GM13977 (cell line): ENCODE measurements at regions not wholly inside any gene's neighbourhood (a gene's known extent, or its start where the extent isn't known, plus 50 kb on each side); places are given as distances from the start of the nearest gene placed in this dataset.

Experiments used
- DNase-seq: peaks from one replicate; pipeline ENCODE4 v3.0.0; 2012; ENCODE audit warnings: low spot score
- in situ Hi-C: fragments of 300-500 bp; cut with MboI; formaldehyde crosslinking; loops from one replicate; pipeline ENCODE4 v1.12.0; 2022; ENCODE audit warnings: low sequenced_read_pairs, low pct_unique_long_range_greater_than_20kb, mixed read lengths, inconsistent platforms; ENCODE audit not compliant: unreplicated experiment
- TF ChIP-seq, protein P1 (sequence below): IDR thresholded peaks from 2 replicates; pipeline ENCODE4 v1.5.1; 2012; ENCODE audit warnings: mild to moderate bottlenecking, control low read depth; ENCODE audit not compliant: insufficient read depth; ENCODE audit errors: extremely low read depth, missing control alignments

- in situ Hi-C loops: no loop called here
- TF ChIP-seq, protein P1, sequence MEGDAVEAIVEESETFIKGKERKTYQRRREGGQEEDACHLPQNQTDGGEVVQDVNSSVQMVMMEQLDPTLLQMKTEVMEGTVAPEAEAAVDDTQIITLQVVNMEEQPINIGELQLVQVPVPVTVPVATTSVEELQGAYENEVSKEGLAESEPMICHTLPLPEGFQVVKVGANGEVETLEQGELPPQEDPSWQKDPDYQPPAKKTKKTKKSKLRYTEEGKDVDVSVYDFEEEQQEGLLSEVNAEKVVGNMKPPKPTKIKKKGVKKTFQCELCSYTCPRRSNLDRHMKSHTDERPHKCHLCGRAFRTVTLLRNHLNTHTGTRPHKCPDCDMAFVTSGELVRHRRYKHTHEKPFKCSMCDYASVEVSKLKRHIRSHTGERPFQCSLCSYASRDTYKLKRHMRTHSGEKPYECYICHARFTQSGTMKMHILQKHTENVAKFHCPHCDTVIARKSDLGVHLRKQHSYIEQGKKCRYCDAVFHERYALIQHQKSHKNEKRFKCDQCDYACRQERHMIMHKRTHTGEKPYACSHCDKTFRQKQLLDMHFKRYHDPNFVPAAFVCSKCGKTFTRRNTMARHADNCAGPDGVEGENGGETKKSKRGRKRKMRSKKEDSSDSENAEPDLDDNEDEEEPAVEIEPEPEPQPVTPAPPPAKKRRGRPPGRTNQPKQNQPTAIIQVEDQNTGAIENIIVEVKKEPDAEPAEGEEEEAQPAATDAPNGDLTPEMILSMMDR: no peak
- no peak for DNase-seq
Measured at GRCh38 chr12:107379852-107380567, 286.7 kb upstream of the CRY1 start.

- in situ Hi-C loops: no loop called here
- DNase-seq: no peak
- TF ChIP-seq, protein P1: no peak
Measured at GRCh38 chr12:107384645-107385044, 291.3 kb upstream of the CRY1 start.

GRCh38 chr12:107385509-107385908 is 292.2 kb upstream of the CRY1 start:
- in situ Hi-C loops: no loop called here
- TF ChIP-seq, protein P1: no peak
- DNase-seq: no peak

GRCh38 chr12:107386569-107386968 is 293.2 kb upstream of the CRY1 start:
- DNase-seq: no peak
- in situ Hi-C loops: no loop called here
- TF ChIP-seq, protein P1: no peak

DNA sequence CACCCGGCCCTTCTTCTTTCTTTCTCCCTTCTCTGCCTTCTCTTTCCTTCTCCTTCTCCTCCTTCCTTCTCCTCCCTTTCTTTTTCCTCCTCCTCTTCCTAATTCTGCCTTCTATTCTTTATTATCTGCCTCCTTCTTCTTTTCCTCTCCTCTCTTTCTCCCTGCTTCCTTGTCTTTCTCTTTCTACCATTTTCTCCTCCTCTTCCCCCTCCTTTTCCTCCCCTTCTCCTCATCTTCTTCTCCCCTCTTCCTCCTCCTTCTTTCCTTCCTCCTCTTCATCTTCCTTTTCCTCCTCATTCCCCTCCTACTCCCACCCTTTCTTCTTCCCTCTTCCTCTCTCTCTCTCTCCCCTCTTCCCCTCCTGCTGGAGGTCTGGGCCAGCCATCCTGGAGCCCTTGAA is 294.9 kb upstream of the CRY1 start:
- in situ Hi-C loops: no loop called here
- DNase-seq: no peak
- TF ChIP-seq, protein P1: no peak

- in situ Hi-C loops: no loop called here
- TF ChIP-seq, protein P1: no peak
- no peak for DNase-seq
Measured at GRCh38 chr12:107390414-107390813, 295.2 kb upstream of the PWP1 start.
